GM18498 (cell line): ENCODE measurements at regions not wholly inside any gene's neighbourhood (a gene's known extent, or its start where the extent isn't known, plus 50 kb on each side); places are given as distances from the start of the nearest gene placed in this dataset.
A peak's percentile ranks its signal among the peaks of the same experiment; 100 is the strongest.
"Not testable (repeated sequence)": the region's sequence is repeated elsewhere in the genome, so short reads cannot be mapped to it uniquely, and the experiment has no call there.

Source experiments
- ATAC-seq: cut with Tn5 transposase; IDR thresholded peaks from one replicate; pipeline ENCODE4 v1.9.1; 2021; ENCODE audit warnings: mild to moderate bottlenecking, moderate library complexity; ENCODE audit not compliant: unreplicated experiment

DNA sequence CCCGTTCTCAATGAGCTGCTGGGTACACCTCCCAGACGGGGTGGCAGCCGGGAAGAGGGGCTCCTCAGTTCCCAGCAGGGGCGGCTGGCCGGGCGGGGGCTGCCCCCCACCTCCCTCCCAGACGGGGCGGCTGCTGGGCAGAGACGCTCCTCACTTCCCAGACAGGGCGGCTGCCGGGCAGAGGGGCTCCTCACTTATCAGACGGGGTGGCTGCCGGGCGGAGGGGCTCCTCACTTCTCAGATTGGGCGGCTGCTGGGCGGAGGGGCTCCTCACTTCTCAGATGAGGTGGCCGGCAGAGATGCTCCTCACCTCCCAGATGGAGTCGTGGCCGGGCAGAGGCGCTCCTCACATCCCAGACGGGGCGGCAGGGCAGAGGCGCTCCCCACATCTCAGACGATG lies 559.0 kb downstream of the CD109 start:
- ATAC-seq = not testable (repeated sequence)

DNA sequence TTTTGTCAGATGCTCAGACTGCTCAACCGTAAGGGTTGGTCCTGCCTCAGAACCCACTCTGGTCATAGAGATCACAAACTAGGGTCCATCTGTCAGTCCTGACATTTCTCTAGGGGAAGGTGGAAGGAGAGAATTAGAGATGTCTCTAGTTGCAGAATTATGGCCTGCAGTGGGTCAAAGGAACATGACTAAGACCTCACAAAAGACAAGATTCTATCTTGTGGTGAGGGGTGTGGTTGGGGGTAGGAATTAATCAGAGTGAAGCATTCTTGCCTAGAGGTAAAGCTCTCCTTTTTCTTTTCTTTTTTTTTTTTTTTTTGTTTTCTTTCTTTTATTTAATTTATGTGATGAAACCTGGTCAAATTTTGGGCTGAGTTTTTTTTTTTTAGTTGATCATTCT lies 558.1 kb downstream of the CD109 start:
- not testable (repeated sequence) for ATAC-seq

GRCh38 chr6:74253261-74253660 lies 557.3 kb downstream of the CD109 start:
- ATAC-seq = no peak

DNA sequence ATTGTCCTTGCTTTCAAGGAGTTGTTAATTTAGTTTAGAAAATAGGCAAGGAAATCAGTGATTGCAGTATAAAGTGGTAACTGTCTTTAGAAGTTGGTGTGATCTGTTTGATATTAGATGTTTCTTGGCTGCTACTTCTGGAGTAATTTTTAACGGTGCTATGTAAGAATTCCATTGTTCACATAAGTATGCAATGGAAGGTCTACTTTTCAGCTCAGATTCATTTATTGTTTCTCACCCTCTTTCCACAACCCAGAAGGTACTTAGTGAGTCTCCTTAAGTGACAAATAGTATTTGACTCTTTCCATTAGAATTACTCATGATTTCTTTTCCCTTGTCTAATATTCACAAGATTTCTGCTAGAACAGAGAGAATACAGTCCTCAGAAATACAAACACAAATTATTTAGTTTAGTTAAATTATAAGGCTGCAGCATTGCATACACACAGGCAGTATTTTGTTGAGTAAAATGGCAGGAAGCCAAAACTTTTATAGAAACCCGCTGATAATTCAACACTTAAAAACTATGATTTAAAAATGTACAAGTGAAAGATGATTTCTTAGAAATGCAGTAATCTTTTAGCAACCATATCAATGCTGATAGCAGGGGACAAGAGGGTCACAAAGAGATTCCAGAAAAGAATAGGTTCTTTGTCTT lies 554.3 kb downstream of the CD109 start:
- ATAC-seq = no peak

DNA sequence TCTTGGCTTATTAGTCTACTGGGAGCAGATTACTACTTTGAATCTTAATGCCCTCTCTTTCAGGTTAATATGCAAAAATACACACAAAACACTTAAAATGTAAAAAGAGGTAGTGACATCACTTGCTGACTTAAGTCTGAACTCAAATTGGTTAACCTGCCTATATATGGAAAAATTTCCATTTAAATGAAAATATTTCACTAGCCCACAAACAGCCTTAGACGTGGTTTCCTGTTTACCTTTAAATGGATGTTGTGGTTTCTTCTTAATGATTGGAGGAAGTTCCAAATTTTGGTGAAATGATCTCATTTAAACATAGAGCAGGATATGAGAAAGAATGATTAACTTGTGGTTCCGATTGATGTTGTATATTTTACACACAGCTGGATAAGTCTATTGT lies 553.7 kb downstream of the CD109 start:
- ATAC-seq = peak; percentile 65

GRCh38 chr6:74248966-74249365 lies 553.0 kb downstream of the CD109 start:
- ATAC-seq = no peak

- ATAC-seq = no peak
Measured at GRCh38 chr6:74222768-74223333, 526.8 kb downstream of the CD109 start.

GRCh38 chr6:74213995-74214394 lies 518.0 kb downstream of the CD109 start:
- no peak for ATAC-seq

GRCh38 chr6:74208239-74208638 lies 512.2 kb downstream of the CD109 start:
- no peak for ATAC-seq

DNA sequence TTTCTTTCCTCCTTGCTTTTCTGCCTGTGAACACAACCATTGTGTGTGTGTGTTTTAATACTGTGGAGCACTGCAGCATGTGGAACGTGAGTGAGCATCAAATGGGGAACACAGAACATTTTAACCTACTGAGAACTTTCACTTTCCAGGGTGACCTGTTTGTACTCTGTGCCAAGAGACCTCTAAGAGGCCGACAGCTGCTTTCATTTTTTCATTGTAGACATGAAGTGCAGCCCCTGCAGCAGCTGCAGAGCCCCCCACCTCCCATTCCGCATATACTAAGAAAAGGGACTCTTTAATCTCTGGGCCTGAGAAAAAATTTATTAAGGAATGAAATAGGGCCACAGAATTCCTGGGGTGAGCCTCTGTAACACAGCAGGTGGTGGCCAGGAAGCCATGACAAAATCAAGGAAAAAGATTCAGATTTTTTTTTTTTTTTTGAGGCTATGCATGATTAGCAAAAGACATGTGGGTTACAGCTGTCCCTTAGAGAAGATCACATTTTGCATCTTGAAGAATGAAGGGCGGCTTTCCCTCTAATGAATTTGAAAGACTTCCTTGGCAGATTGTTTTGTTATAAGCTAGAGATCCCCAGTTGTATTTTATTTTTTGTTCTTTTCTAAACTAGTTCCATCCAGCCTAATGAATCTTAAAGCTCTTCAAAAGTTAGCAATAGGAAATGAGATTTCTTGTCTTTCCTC lies 503.4 kb downstream of the CD109 start:
- no peak for ATAC-seq

DNA sequence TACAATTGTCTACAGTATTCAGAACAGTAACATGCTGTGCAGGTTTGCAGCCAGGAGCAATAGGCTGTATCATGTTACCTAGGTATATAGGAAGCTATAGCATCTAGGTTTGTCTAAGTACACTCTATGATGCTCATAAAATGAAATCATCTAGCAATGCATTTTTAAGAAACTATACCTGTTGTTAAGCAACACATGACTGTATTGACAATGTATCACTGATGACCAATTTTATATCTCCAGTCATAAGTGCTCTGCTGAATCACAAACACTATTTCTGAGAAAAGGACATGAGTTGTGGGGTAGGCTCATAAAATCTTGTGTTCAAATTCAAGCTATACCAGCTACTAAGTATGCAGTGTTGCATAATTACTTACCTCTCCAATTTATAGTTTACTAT lies 501.3 kb downstream of the CD109 start:
- ATAC-seq = no peak

DNA sequence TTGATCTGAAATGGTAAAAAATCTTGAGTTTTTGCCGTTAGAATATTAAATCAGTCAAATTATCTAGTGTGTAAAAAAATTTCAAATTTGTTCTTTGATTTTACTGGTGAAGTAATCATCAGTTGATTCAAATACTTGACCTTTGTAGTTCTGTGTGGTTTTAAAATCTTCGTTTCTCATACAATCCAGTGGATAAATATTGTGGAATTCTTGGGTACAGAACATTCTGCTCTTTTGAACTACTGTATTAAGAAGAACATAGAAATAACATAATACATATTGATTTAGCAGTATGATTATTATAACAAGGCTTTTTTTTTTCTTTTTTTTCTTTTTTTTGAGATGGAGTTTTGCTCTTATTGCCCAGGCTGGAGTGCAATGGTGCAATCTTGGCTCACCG lies 491.8 kb downstream of the CD109 start:
- ATAC-seq = no peak

GRCh38 chr6:74182992-74183391 lies 487.0 kb downstream of the CD109 start:
- no peak for ATAC-seq

GRCh38 chr6:74181471-74181870 lies 485.5 kb downstream of the CD109 start:
- ATAC-seq = no peak

DNA sequence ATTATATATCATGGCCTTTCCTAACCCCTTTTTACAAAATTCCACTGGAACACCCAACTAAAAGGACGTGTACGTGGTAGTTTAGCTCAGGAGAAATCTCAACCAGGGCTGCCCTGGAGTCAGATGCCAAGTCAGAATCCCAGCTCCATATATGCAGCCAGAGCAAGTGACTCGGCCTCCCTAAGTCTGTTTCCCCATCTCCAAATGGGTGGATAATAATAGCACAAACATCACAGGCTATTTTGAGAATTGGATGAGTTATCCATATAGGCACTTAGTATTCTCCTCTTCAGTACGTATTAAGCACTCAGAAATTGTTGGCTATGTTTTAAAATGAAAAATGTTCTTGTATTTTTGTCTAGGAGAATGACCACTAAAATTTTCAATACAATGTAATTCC lies 481.5 kb downstream of the CD109 start:
- no peak for ATAC-seq

DNA sequence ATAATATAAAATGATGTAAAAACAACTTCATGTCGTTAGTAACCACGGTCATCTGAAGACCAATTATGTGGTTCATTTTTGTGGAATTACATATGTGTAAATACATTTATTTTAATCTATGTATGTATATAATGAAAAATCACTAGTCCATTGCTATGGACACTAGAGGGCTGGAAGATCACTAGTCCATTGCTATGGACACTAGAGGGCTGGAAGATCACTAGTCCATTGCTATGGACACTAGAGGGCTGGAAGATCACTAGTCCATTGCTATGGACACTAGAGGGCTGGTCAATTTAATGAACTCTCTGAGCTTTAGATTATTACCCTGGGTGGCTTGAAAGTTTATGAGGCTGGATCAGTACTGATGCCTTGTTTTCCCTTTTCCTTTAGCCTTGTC lies 474.5 kb downstream of the CD109 start:
- ATAC-seq = not testable (repeated sequence)

DNA sequence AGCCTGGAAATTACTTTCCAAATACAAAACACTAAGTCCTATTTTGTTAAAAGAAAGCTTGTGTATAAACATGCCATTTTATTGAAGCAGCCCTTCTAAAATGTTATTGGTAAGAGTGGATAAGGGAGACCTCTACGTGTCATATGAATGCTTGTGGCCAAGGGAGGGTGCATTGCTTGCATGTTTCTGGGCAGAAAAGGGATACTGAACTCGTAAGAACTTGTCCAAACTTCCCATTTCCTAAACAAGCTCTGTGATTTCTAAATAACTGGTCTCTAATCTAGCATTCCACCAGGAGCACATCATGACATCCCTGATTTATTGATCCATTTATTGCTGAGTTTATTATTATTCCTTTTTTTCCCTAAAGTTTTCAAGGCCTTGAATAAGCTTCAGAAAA lies 474.1 kb downstream of the CD109 start:
- no peak for ATAC-seq

GRCh38 chr6:74167976-74168375 lies 472.0 kb downstream of the CD109 start:
- ATAC-seq = no peak

GRCh38 chr6:74167511-74167910 lies 471.5 kb downstream of the CD109 start:
- ATAC-seq = no peak

- ATAC-seq = no peak
Measured at GRCh38 chr6:74166849-74167248, 470.8 kb downstream of the CD109 start.

- no peak for ATAC-seq
Measured at GRCh38 chr6:74161380-74161779, 465.4 kb downstream of the CD109 start.

GRCh38 chr6:74152096-74152675 lies 456.2 kb downstream of the CD109 start:
- no peak for ATAC-seq
